Activated T-helper 1 cell treated with anti-CD3 and anti-CD28 coated beads, Interleukin-12 subunit alpha, Interleukin-12 subunit beta, Interleukin-2, Interleukin-4 antibody, amounts not matched to agents 30 ng/mL and 10 ng/mL and 1 ng/mL, durations not matched to agents 14 hours and 24 hours and 36 hours (primary cell): ENCODE measurements at regions not wholly inside any gene's neighbourhood (a gene's known extent, or its start where the extent isn't known, plus 50 kb on each side); places are given as distances from the start of the nearest gene placed in this dataset.
A peak's percentile ranks its signal among the peaks of the same experiment; 100 is the strongest.
"Not testable (repeated sequence)": the region's sequence is repeated elsewhere in the genome, so short reads cannot be mapped to it uniquely, and the experiment has no call there.

Source experiments
- DNase-seq: peaks from one replicate; pipeline ENCODE4 v3.0.0; 2021; ENCODE audit warnings: low spot score
- H3K27ac Mint-ChIP-seq: one replicate; pipeline ENCODE4 v1.8.0; 2021; ENCODE audit warnings: mild to moderate bottlenecking, mixed read lengths
- H3K27me3 Mint-ChIP-seq: one replicate; pipeline ENCODE4 v1.8.0; 2022; ENCODE audit warnings: mild to moderate bottlenecking, moderate library complexity, mixed read lengths; ENCODE audit not compliant: insufficient read depth
- H3K36me3 Mint-ChIP-seq: one replicate; pipeline ENCODE4 v1.8.0; 2021; ENCODE audit warnings: low read depth, mixed read lengths
- H3K4me1 Mint-ChIP-seq: one replicate; pipeline ENCODE4 v1.8.0; 2021; ENCODE audit warnings: low read depth, mixed read lengths
- H3K4me3 Mint-ChIP-seq: one replicate; pipeline ENCODE4 v1.8.0; 2021; ENCODE audit warnings: mild to moderate bottlenecking, moderate library complexity, mixed read lengths
- H3K9me3 Mint-ChIP-seq: one replicate; pipeline ENCODE4 v1.8.0; 2021; ENCODE audit warnings: mixed read lengths
- intact Hi-C: fragments of 100-400 bp; cut with micrococcal nuclease; formaldehyde crosslinking; loops from one replicate; pipeline ENCODE4 v1.15.1; 2024

GRCh38 chr9:63820882-63821281, 1464.1 kb downstream of the FOXD4L5 start:
- peaks cover 36% of the 10 kb centered on the region for H3K9me3 Mint-ChIP-seq
- DNase-seq, H3K27ac Mint-ChIP-seq, H3K4me3 Mint-ChIP-seq, intact Hi-C loops, H3K36me3 Mint-ChIP-seq: not testable (repeated sequence)
- peaks cover 19% of the 10 kb centered on the region for H3K4me1 Mint-ChIP-seq
- H3K27me3 Mint-ChIP-seq = peaks cover 14% of the 10 kb centered on the region

- H3K27me3 Mint-ChIP-seq = peaks cover 14% of the 10 kb centered on the region
- DNase-seq, intact Hi-C loops, H3K27ac Mint-ChIP-seq, H3K36me3 Mint-ChIP-seq, H3K4me3 Mint-ChIP-seq: not testable (repeated sequence)
- H3K9me3 Mint-ChIP-seq = peaks cover 38% of the 10 kb centered on the region
- H3K4me1 Mint-ChIP-seq = peaks cover 19% of the 10 kb centered on the region
These were observed 1464.6 kb downstream of the FOXD4L5 start for GRCh38 chr9:63820383-63820782.

GRCh38 chr9:63817622-63818518, 1467.1 kb downstream of the FOXD4L5 start:
- peaks cover 4% of the 10 kb centered on the region for H3K36me3 Mint-ChIP-seq
- H3K27ac Mint-ChIP-seq = peak overlapping the region; percentile 82
- intact Hi-C loops = no loop called here
- H3K4me1 Mint-ChIP-seq = peaks cover 19% of the 10 kb centered on the region
- DNase-seq = peak; percentile 66
- peaks cover 14% of the 10 kb centered on the region for H3K27me3 Mint-ChIP-seq
- H3K9me3 Mint-ChIP-seq = peaks cover 37% of the 10 kb centered on the region
- peak overlapping the region; percentile 85 for H3K4me3 Mint-ChIP-seq

GRCh38 chr9:63816751-63817621, 1468.0 kb downstream of the FOXD4L5 start:
- intact Hi-C loops = no loop called here
- Mint-ChIP-seq H3K9me3 (peaks cover 33% of the 10 kb centered on the region), H3K4me1 (peaks cover 19% of the 10 kb centered on the region), H3K4me3 (peak overlapping the region; percentile 85), H3K27ac (peak overlapping the region; percentile 64), H3K36me3 (peaks cover 4% of the 10 kb centered on the region), H3K27me3 (peaks cover 14% of the 10 kb centered on the region)
- peak; percentile 57 for DNase-seq

- H3K9me3 Mint-ChIP-seq = peaks cover 29% of the 10 kb centered on the region
- DNase-seq, H3K27ac Mint-ChIP-seq, intact Hi-C loops, H3K36me3 Mint-ChIP-seq, H3K4me3 Mint-ChIP-seq: not testable (repeated sequence)
- H3K4me1 Mint-ChIP-seq = peaks cover 19% of the 10 kb centered on the region
- peaks cover 13% of the 10 kb centered on the region for H3K27me3 Mint-ChIP-seq
These were observed 1469.9 kb downstream of the FOXD4L5 start for GRCh38 chr9:63814970-63815669.

- H3K4me3 Mint-ChIP-seq, intact Hi-C loops, DNase-seq, H3K36me3 Mint-ChIP-seq, H3K27ac Mint-ChIP-seq: not testable (repeated sequence)
- Mint-ChIP-seq H3K4me1 (peaks cover 19% of the 10 kb centered on the region), H3K9me3 (peaks cover 29% of the 10 kb centered on the region), H3K27me3 (peaks cover 13% of the 10 kb centered on the region)
These were observed 1471.5 kb downstream of the FOXD4L5 start for GRCh38 chr9:63813391-63814021.

- H3K36me3 Mint-ChIP-seq, DNase-seq, intact Hi-C loops, H3K4me3 Mint-ChIP-seq, H3K27ac Mint-ChIP-seq: not testable (repeated sequence)
- peaks cover 11% of the 10 kb centered on the region for H3K27me3 Mint-ChIP-seq
- peaks cover 28% of the 10 kb centered on the region for H3K9me3 Mint-ChIP-seq
- H3K4me1 Mint-ChIP-seq = peaks cover 14% of the 10 kb centered on the region
These were observed 1472.2 kb downstream of the FOXD4L5 start for GRCh38 chr9:63812822-63813221.

GRCh38 chr9:63804205-63804604, 1480.8 kb downstream of the FOXD4L5 start:
- H3K27ac Mint-ChIP-seq, H3K36me3 Mint-ChIP-seq, intact Hi-C loops, H3K27me3 Mint-ChIP-seq, H3K4me3 Mint-ChIP-seq, H3K4me1 Mint-ChIP-seq, DNase-seq: not testable (repeated sequence)
- peaks cover 39% of the 10 kb centered on the region for H3K9me3 Mint-ChIP-seq

GRCh38 chr9:63794081-63794685, 1490.8 kb downstream of the FOXD4L5 start:
- H3K4me3 Mint-ChIP-seq, H3K36me3 Mint-ChIP-seq, H3K27ac Mint-ChIP-seq: not testable (repeated sequence)

GRCh38 chr9:63787454-63787853, 1497.6 kb downstream of the FOXD4L5 start:
- DNase-seq, H3K4me3 Mint-ChIP-seq, H3K27me3 Mint-ChIP-seq, H3K36me3 Mint-ChIP-seq, intact Hi-C loops, H3K4me1 Mint-ChIP-seq, H3K27ac Mint-ChIP-seq: not testable (repeated sequence)
- peaks cover 28% of the 10 kb centered on the region for H3K9me3 Mint-ChIP-seq

More at GRCh38 chr9:63794081-63794685, 1490.8 kb downstream of the FOXD4L5 start:
- H3K4me1 Mint-ChIP-seq, intact Hi-C loops, H3K27me3 Mint-ChIP-seq, DNase-seq: not testable (repeated sequence)
- peaks cover 37% of the 10 kb centered on the region for H3K9me3 Mint-ChIP-seq

- H3K9me3 Mint-ChIP-seq = peaks cover 18% of the 10 kb centered on the region
- H3K36me3 Mint-ChIP-seq, H3K27me3 Mint-ChIP-seq, H3K27ac Mint-ChIP-seq, H3K4me3 Mint-ChIP-seq, H3K4me1 Mint-ChIP-seq, intact Hi-C loops, DNase-seq: not testable (repeated sequence)
These were observed 1500.0 kb downstream of the FOXD4L5 start for GRCh38 chr9:63785059-63785458.

GRCh38 chr9:63784421-63784820, 1500.6 kb downstream of the FOXD4L5 start:
- H3K27me3 Mint-ChIP-seq, H3K36me3 Mint-ChIP-seq, intact Hi-C loops, H3K27ac Mint-ChIP-seq, DNase-seq, H3K4me1 Mint-ChIP-seq, H3K4me3 Mint-ChIP-seq: not testable (repeated sequence)
- peaks cover 12% of the 10 kb centered on the region for H3K9me3 Mint-ChIP-seq
